ENCODE measurements at regions not wholly inside any gene's neighbourhood (a gene's known extent, or its start where the extent isn't known, plus 50 kb on each side); places are given as distances from the start of the nearest gene placed in this dataset.
"Not testable (repeated sequence)": the region's sequence is repeated elsewhere in the genome, so short reads cannot be mapped to it uniquely, and the experiment has no call there.

DNA sequence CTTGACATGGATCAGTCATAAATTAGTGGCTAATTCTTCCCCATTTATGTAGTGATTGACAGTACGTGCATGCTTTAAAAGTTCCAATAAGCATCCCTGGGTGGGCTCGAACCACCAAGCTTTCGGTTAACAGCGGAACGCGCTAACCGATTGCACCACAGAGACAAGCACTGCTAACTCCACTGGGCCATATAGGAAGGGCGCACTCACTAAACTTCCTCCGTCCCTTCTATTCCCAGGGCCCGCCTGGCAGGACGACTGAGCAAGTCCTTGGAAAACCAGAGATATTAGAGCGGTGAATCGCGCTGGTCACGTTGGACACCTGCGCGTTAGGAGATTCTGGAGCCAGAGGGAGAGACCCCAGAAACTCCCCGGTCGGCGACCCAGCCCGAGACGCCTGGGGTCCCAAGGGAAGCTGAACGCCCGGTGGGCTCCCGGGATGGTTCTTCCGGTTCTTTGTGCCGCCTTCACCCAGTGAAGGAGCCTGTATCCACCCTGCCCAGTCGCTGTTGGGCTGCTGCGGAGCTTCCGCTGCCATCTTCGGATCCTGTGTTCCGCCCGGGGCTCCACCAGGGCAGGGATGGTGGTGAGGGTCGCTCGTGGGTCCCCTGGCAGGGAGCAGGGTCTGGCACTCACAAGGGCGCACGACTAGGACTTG is 62.8 kb downstream of the PPIAL4C start:
- TF ChIP-seq EZH2 (IDR thresholded peaks at IDR 0.05); POLR2AphosphoS5 (IDR thresholded peaks at IDR 0.05; ENCODE audit: borderline replicate concordance, low read depth, low read length); FOXP2 (optimal IDR thresholded peaks at IDR 0.05; ENCODE audit: control extremely low read depth, extremely low read length, insufficient read depth): not testable (repeated sequence)
